ENCODE measurements at regions not wholly inside any gene's neighbourhood (a gene's known extent, or its start where the extent isn't known, plus 50 kb on each side); places are given as distances from the start of the nearest gene placed in this dataset.
A peak's percentile ranks its signal among the peaks of the same experiment; 100 is the strongest.

DNA sequence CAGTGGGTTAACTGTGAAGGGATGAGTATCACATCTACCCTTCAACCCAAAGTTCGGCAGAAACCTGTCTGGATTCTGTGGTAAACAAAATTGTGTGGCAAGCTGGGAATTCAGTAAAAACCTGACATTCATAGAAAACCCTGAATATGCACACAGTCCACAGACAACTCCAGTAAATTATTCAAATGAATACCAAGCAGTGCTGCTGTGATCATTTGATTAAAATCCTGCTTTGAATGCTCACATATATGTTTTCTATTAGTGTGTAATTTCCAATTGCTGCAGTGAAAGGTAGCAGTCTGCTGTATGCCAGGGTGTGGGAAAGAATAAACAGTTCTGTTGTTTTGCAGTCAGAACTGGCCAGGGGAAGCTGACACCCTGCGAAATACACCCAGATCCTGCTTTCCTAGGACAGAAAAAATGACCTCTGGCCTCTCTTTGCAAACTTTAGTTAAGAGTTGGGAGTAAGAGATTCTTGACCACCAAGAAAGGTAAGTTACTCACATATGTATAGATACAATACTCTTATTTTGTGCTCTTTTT, 217.8 kb downstream of the FAM76B start:
- in situ Hi-C loops (cut with HindIII; ENCODE audit: low pct_unique_long_range_greater_than_20kb, low sequenced_read_pairs), result no loop called here
- DNase-seq (ENCODE audit: low read depth, low spot score), result no peak

- no peak for DNase-seq (ENCODE audit: low read depth, low spot score)
- in situ Hi-C loops (cut with HindIII; ENCODE audit: low pct_unique_long_range_greater_than_20kb, low sequenced_read_pairs), result no loop called here
Measured at GRCh38 chr11:95570845-95571244, 218.7 kb downstream of the FAM76B start.

DNA sequence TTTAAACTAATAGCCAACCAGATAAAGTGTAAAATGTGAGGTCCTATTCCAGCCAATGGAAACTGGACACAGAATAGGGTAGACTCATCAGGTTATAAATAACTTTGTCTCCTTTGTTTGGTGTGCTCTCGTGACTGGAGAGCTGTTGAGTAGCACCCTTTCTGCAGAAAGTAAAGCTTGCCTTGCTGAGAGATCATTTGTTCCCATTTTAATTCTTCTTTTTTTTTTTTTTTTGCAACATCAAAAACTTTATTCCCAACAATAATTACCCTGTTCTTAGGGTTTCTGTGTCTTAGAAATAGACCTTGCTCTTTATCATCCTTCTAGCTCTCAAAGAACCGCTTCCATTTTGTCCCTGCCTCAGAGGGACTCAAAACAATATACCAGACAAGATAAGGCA, 220.4 kb downstream of the FAM76B start:
- in situ Hi-C loops (cut with HindIII; ENCODE audit: low pct_unique_long_range_greater_than_20kb, low sequenced_read_pairs), result no loop called here

DNA sequence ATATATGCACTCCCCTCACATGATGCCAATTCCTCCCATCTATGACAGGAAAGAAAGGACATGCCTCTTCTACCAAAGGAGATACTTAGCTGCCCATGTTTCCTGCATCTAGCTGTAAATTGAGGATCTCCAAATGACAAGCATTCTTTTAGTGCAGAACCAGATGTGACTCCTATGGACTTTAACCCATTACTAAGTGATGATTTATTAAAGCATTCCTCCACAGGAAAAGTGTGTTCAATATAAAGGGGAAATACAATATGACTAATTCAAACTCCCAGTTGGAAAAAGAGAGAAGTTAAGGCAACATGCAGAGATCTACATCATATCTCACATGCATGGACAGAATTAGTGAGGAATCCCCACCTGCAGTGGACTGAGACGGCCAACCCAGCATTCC, 221.3 kb downstream of the FAM76B start:
- DNase-seq (ENCODE audit: low read depth, low spot score), result no peak
- in situ Hi-C loops (cut with HindIII; ENCODE audit: low pct_unique_long_range_greater_than_20kb, low sequenced_read_pairs), result no loop called here

More for the DNA sequence above, 220.4 kb downstream of the FAM76B start:
- no peak for DNase-seq (ENCODE audit: low read depth, low spot score)

GRCh38 chr11:95567685-95568084, 221.9 kb downstream of the FAM76B start:
- peak; percentile 15 for DNase-seq (ENCODE audit: low read depth, low spot score)
- in situ Hi-C loops (cut with HindIII; ENCODE audit: low pct_unique_long_range_greater_than_20kb, low sequenced_read_pairs), result no loop called here

DNA sequence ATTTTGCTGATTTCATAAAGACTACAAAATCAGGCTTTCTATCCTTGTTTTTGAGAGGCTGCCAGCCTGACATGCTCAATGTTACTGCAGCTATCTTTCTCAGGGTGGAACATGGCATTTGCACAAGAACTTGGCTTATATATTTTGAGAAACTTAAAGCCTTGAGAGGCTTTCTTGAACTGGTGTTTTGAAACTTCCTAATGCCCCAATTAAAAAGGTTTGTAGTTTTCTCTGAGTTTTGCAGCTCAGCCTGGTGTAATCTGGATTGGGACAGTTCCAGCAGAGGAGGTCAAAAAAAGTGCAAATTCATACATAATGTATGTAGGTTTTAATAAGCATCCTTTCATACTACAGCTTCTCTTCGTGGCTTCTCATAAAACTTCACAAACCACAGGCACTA, 223.4 kb downstream of the FAM76B start:
- DNase-seq (ENCODE audit: low read depth, low spot score), result no peak
- in situ Hi-C loops (cut with HindIII; ENCODE audit: low pct_unique_long_range_greater_than_20kb, low sequenced_read_pairs), result no loop called here

GRCh38 chr11:95565724-95566141, 223.8 kb downstream of the FAM76B start:
- no peak for DNase-seq (ENCODE audit: low read depth, low spot score)
- in situ Hi-C loops (cut with HindIII; ENCODE audit: low pct_unique_long_range_greater_than_20kb, low sequenced_read_pairs), result no loop called here

GRCh38 chr11:95563859-95564258, 225.7 kb downstream of the FAM76B start:
- in situ Hi-C loops (cut with HindIII; ENCODE audit: low pct_unique_long_range_greater_than_20kb, low sequenced_read_pairs), result no loop called here
- no peak for DNase-seq (ENCODE audit: low read depth, low spot score)

- DNase-seq (ENCODE audit: low read depth, low spot score), result no peak
- in situ Hi-C loops (cut with HindIII; ENCODE audit: low pct_unique_long_range_greater_than_20kb, low sequenced_read_pairs), result no loop called here
Measured at GRCh38 chr11:95563173-95563572, 226.4 kb downstream of the FAM76B start.

DNA sequence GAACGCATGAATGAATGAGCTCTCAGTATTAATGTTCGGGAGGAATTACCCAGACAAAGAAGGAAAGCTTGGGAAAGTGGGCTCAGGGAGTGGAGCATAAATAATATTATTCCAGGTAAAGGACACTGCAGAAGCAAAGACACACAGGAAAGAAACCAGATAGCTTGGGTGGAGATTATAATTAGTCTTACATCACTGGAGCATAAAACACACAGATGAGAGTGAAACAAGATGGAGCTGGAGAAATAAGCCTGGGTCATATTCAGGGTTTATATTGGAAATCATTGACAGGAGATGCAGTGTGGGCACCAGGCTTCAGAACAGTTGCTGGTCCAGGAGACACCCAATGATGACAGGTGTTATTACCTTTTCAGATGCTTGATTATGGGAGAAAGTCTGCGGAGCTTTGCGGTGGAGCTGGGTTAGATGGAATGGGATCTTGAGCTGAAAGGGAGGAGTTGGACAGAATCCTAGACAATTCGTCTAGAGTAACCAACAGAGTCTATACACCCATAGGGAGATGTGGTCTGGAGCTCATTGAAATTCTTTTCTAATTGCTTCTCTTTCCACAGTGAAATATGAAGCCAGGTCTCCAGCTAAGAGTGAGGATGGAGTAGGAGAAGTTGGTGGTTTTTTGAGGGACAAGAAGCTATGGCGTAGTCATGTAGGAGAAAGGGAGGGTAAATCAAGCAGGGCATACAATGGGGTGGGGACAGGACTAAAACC, 227.2 kb downstream of the FAM76B start:
- in situ Hi-C loops (cut with HindIII; ENCODE audit: low pct_unique_long_range_greater_than_20kb, low sequenced_read_pairs), result no loop called here
- DNase-seq (ENCODE audit: low read depth, low spot score), result no peak

GRCh38 chr11:95559899-95560298, 229.7 kb downstream of the FAM76B start:
- no peak for DNase-seq (ENCODE audit: low read depth, low spot score)
- in situ Hi-C loops (cut with HindIII; ENCODE audit: low pct_unique_long_range_greater_than_20kb, low sequenced_read_pairs), result no loop called here

DNA sequence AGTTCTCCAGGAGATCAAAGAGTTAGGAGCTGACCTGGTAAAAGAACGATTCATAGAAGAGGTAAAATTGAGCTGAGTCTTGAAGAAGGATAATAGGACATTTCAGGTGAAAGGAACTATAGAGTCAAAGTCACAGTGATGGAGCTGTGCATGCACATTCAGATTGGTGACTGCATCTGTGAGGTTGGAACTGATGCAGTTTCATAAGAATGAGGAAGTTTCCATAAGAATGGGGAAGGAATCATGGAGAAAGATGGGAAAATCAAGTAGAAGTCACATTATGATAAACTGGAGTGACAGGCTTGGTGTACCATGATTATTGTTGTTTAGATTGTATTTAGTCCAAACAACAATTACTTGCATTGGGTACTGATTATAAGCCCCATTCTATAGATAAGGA, 232.2 kb downstream of the FAM76B start:
- in situ Hi-C loops (cut with HindIII; ENCODE audit: low pct_unique_long_range_greater_than_20kb, low sequenced_read_pairs), result no loop called here
- no peak for DNase-seq (ENCODE audit: low read depth, low spot score)

- peak; percentile 54 for DNase-seq (ENCODE audit: low read depth, low spot score)
- in situ Hi-C loops (cut with HindIII; ENCODE audit: low pct_unique_long_range_greater_than_20kb, low sequenced_read_pairs), result no loop called here
Measured at GRCh38 chr11:95556342-95557163, 233.0 kb downstream of the FAM76B start.

- in situ Hi-C loops (cut with HindIII; ENCODE audit: low pct_unique_long_range_greater_than_20kb, low sequenced_read_pairs), result no loop called here
- DNase-seq (ENCODE audit: low read depth, low spot score), result no peak
Measured at GRCh38 chr11:95556011-95556341, 233.6 kb downstream of the FAM76B start.

DNA sequence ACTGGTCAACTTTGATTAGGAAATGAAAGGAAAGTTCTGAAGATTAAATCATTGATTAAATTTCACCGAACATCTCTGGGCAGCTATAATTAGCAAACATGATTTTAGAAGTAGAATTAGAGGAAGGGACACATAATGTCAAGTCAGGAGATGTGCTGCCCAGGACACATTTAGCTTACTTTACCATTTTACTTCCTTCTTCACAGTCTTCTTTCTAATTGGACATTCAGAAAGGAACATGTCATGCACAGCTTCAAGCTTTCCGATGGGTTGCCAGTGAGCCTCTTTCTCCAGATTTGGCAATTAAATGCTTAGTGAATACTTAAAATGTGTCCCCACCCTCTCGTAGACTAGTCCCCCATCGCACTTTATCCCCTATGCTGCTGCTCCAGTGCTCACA, 234.7 kb downstream of the FAM76B start:
- in situ Hi-C loops (cut with HindIII; ENCODE audit: low pct_unique_long_range_greater_than_20kb, low sequenced_read_pairs), result no loop called here
- DNase-seq (ENCODE audit: low read depth, low spot score), result no peak

DNA sequence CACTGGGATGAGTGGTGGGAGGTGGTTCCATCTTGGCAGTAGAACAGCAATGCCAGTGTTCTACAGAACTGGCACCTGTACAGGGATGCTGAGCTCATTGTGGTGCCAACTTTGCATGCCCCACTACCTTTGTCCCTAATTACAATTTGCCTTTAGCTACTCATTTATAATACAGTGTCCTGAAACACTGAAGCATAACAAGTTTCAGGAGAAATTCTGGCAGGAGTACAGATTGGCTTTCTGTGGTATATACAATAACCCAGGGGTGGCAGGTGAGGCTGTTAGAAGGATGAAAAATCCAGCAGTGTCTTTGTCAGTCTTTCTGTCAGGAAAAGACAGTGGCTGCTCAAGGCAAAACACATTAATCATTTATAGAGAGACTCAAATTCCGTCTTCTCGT, 240.3 kb downstream of the FAM76B start:
- in situ Hi-C loops (cut with HindIII; ENCODE audit: low pct_unique_long_range_greater_than_20kb, low sequenced_read_pairs), result no loop called here

GRCh38 chr11:95548416-95548815, 241.2 kb downstream of the FAM76B start:
- in situ Hi-C loops (cut with HindIII; ENCODE audit: low pct_unique_long_range_greater_than_20kb, low sequenced_read_pairs), result no loop called here
- no peak for DNase-seq (ENCODE audit: low read depth, low spot score)

More for the DNA sequence above, 240.3 kb downstream of the FAM76B start:
- DNase-seq (ENCODE audit: low read depth, low spot score), result no peak

DNA sequence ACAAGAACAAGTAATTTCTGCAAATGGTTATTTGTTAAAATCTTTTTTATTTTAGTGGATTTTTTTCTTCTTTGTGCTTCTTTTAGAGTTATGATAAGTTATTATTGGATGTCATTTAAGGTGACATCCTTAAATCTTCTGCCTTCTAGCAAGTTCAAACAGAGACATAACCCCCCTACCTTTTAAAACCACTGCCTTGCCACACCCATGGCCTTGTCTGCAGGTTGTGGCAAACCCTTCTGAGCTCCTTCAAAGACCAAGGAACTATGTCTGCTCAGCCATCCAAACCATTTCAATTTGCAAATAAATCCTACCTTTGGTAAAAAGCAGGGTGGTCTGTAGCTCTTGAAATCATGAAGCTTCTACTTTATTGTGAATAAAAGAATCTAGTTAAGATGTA, 241.6 kb downstream of the FAM76B start:
- in situ Hi-C loops (cut with HindIII; ENCODE audit: low pct_unique_long_range_greater_than_20kb, low sequenced_read_pairs), result no loop called here
- DNase-seq (ENCODE audit: low read depth, low spot score), result no peak

- in situ Hi-C loops (cut with HindIII; ENCODE audit: low pct_unique_long_range_greater_than_20kb, low sequenced_read_pairs), result no loop called here
- no peak for DNase-seq (ENCODE audit: low read depth, low spot score)
Measured at GRCh38 chr11:95547186-95547585, 242.4 kb downstream of the FAM76B start.

Data from SK-MEL-5 (cell line).